GM23338 (cell line): ENCODE measurements at regions not wholly inside any gene's neighbourhood (a gene's known extent, or its start where the extent isn't known, plus 50 kb on each side); places are given as distances from the start of the nearest gene placed in this dataset.

Experiments used
- ATAC-seq: fragments of 200-7000 bp; cut with Tn5 transposase; 3 replicates; pipeline ENCODE4 v1.9.1; 2020
- DNase-seq: peaks from one replicate; pipeline ENCODE4 v3.0.0-alpha.2; 2015; ENCODE audit warnings: low spot score
- H2AFZ ChIP-seq: fragments of 200-600 bp; sonication (generic); 2 replicates; pipeline ENCODE4 v1.8.0; 2016; ENCODE audit warnings: antibody characterized with exemption, mild to moderate bottlenecking, moderate library complexity
- H3F3A ChIP-seq: fragments of 200-600 bp; sonication (generic); replicated peaks from 2 replicates; pipeline ENCODE4 v1.8.0; 2017; ENCODE audit warnings: antibody characterized with exemption, mixed run types, low read depth
- H3K27ac ChIP-seq: fragments of 200-600 bp; sonication (generic); 2 replicates; pipeline ENCODE4 v1.6.1; 2016; ENCODE audit warnings: low read depth
- H3K27me3 ChIP-seq: fragments of 200-600 bp; sonication (generic); 2 replicates; pipeline ENCODE4 v1.8.0; 2016; ENCODE audit warnings: mild to moderate bottlenecking, mixed run types, moderate library complexity; ENCODE audit not compliant: insufficient read depth
- H3K36me3 ChIP-seq: fragments of 200-600 bp; sonication (generic); 2 replicates; pipeline ENCODE4 v1.8.0; 2016; ENCODE audit warnings: mild to moderate bottlenecking; ENCODE audit not compliant: insufficient read depth
- H3K4me1 ChIP-seq: fragments of 200-600 bp; sonication (generic); 2 replicates; pipeline ENCODE4 v1.8.0; 2016; ENCODE audit warnings: mild to moderate bottlenecking, moderate library complexity; ENCODE audit not compliant: insufficient read depth
- H3K4me2 ChIP-seq: fragments of 200-600 bp; sonication (generic); 2 replicates; pipeline ENCODE4 v1.7.1; 2017; ENCODE audit warnings: mixed run types
- H3K4me3 ChIP-seq: fragments of 200-600 bp; sonication (generic); 2 replicates; pipeline ENCODE4 v1.6.1; 2016; ENCODE audit warnings: mixed run types
- H3K79me2 ChIP-seq: fragments of 200-600 bp; sonication (generic); replicated peaks from 2 replicates; pipeline ENCODE4 v1.8.0; 2017; ENCODE audit warnings: mild to moderate bottlenecking; ENCODE audit not compliant: insufficient read depth
- H3K9me2 ChIP-seq: fragments of 200-600 bp; sonication (generic); 2 replicates; pipeline ENCODE4 v1.8.0; 2017; ENCODE audit not compliant: insufficient read depth
- H4K20me1 ChIP-seq: fragments of 200-600 bp; sonication (generic); replicated peaks from 2 replicates; pipeline ENCODE4 v1.8.0; 2017; ENCODE audit warnings: mild to moderate bottlenecking; ENCODE audit not compliant: insufficient read depth
- H3K27ac Mint-ChIP-seq: 2 replicates; pipeline ENCODE4 v1.8.0; 2020; ENCODE audit warnings: inconsistent platforms, mild to moderate bottlenecking, moderate library complexity, mixed read lengths
- H3K27me3 Mint-ChIP-seq: 3 replicates; pipeline ENCODE4 v1.8.0; 2022; ENCODE audit warnings: low read depth, mild to moderate bottlenecking, moderate library complexity, mixed read lengths, inconsistent platforms; ENCODE audit not compliant: insufficient read depth, poor library complexity
- H3K36me3 Mint-ChIP-seq: 3 replicates; pipeline ENCODE4 v1.8.0; 2021; ENCODE audit warnings: low read depth, mild to moderate bottlenecking, inconsistent platforms, moderate library complexity, mixed read lengths
- H3K4me1 Mint-ChIP-seq: 3 replicates; pipeline ENCODE4 v1.8.0; 2020; ENCODE audit warnings: mild to moderate bottlenecking, inconsistent platforms, mixed read lengths
- H3K4me3 Mint-ChIP-seq: 3 replicates; pipeline ENCODE4 v1.8.0; 2021; ENCODE audit warnings: moderate library complexity, mild to moderate bottlenecking, inconsistent platforms, mixed read lengths
- H3K9me3 Mint-ChIP-seq: 3 replicates; pipeline ENCODE4 v1.8.0; 2020; ENCODE audit warnings: moderate library complexity, mild to moderate bottlenecking, inconsistent platforms, mixed read lengths
- CTCF ChIP-seq, 2 experiments: fragments of 200-600 bp in 1 of 2; sonication (generic) in 1 of 2; conservative IDR thresholded peaks; 2 replicates each; pipeline versions ENCODE4 v1.5.1 to v1.6.1; 2016 to 2017; ENCODE audit warnings: antibody characterized with exemption in 2 of 2, low read depth in 2 of 2, mild to moderate bottlenecking in 2 of 2, moderate library complexity in 1 of 2
- EZH2 ChIP-seq: fragments of 200-600 bp; sonication (generic); IDR thresholded peaks from one replicate; pipeline ENCODE4 v1.8.0; 2017; ENCODE audit warnings: antibody characterized with exemption, mild to moderate bottlenecking, low read depth; ENCODE audit not compliant: unreplicated experiment
- REST ChIP-seq: IDR thresholded peaks from one replicate; pipeline ENCODE4 v1.6.1; 2018; ENCODE audit warnings: antibody characterized with exemption; ENCODE audit not compliant: unreplicated experiment
- ZNF462 ChIP-seq: fragments of 250-450 bp; sonication (Bioruptor Pico); IDR thresholded peaks from 2 replicates; pipeline ENCODE4 v1.5.0; 2020; ENCODE audit warnings: mild to moderate bottlenecking, moderate library complexity

- DNase-seq (peak; percentile 75), ATAC-seq (no peak; the same call in 2 of the 3 replicates)
- Histone ChIP-seq H3F3A (no peaks in the 10 kb centered on the region), H4K20me1 (no peaks in the 10 kb centered on the region), H3K4me3 (no peak overlapping the region), H3K9me2 (no peaks in the 10 kb centered on the region), H3K79me2 (no peaks in the 10 kb centered on the region), H3K27me3 (no peaks in the 10 kb centered on the region), H3K4me1 (no peaks in the 10 kb centered on the region), H2AFZ (no peak overlapping the region), H3K36me3 (no peaks in the 10 kb centered on the region), H3K27ac (no peak overlapping the region), H3K4me2 (no peak overlapping the region)
- Mint-ChIP-seq H3K27me3 (no peaks in the 10 kb centered on the region), H3K27ac (no peak overlapping the region), H3K4me3 (no peak overlapping the region), H3K9me3 (no peaks in the 10 kb centered on the region), H3K36me3 (no peaks in the 10 kb centered on the region), H3K4me1 (no peaks in the 10 kb centered on the region)
- no peak for TF ChIP-seq CTCF (conservative IDR thresholded peaks at IDR 0.05; ENCODE audit: low read depth in 2 of 2)
- TF ChIP-seq EZH2, result no peak
- no peak for TF ChIP-seq ZNF462 (CRISPR knock-in tag)
- TF ChIP-seq REST, result peak; percentile 89
Measured at GRCh38 chr11:33500861-33501479, 199.7 kb downstream of the C11orf91 start.
